Stimulated activated CD4-positive, alpha-beta T cell treated with anti-CD3 and anti-CD28 coated beads, Interleukin-4, amount 100 ng/mL, for 24 hours (primary cell): ENCODE measurements at regions not wholly inside any gene's neighbourhood (a gene's known extent, or its start where the extent isn't known, plus 50 kb on each side); places are given as distances from the start of the nearest gene placed in this dataset.
"Not testable (repeated sequence)": the region's sequence is repeated elsewhere in the genome, so short reads cannot be mapped to it uniquely, and the experiment has no call there.

Experiments used
- DNase-seq: peaks from one replicate; pipeline ENCODE4 v3.0.0-alpha.2; 2020

DNA sequence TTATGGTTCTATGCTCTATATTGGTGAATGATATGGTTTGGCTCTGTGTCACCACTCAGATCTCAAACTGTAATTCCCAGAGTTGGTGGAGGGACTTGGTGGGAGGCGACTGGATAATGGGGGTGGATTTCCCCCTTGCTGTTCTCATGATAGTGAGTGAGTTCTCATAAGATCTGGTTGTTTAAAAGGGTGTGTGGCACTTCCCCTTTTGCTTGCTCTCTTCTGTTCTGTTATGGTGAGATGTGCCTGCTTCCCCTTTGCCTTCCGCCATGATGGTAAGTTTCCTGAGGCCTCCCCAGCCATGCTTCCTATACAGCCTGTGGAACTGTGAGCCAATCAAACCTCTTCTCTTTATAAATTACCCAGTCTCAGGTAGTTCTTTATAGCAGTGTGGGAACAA is 446.6 kb upstream of the PDE3A start:
- not testable (repeated sequence) for DNase-seq

DNA sequence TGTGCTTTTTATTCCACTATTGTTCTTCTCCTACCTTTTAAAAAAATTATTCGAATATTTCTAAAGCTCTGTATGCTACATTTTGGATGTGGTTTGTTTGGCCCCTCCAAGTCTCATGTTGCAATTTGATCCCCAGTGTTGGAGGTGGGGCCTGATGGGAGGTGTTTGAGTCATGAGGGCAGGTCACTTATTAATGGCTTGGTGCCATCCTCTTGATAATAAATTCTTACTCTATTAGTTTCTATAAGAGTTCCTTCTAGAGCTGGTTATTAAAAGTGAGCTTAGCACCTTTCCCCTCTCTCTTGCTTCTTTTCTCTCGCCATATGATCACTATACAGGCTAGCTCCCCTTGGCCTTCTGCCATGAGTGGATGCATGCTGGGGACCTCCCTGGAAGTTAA is 445.6 kb upstream of the PDE3A start:
- no peak for DNase-seq

DNA sequence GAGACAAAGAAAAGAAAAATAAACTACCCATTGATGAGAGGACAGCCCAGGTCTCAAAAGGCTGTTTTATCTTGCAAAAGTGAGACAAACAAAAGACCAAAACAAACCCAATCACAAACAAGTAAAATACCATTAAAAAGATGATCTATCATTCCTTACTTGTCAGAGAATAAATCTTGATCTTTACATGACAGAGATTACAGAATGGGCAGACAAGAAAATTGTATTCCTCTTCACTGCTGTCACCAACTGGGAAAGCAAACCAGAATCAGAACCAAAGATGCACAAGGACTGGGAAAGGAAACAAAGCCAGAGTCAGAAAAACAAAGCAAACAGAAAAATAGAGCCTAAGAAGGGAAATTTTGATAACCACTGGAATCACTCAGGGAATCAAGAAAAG is 444.0 kb upstream of the PDE3A start:
- no peak for DNase-seq

- DNase-seq, result no peak
Observed at GRCh38 chr12:19925841-19926240, 442.5 kb upstream of the PDE3A start.

- DNase-seq, result no peak
Observed at GRCh38 chr12:19926266-19926665, 442.1 kb upstream of the PDE3A start.

GRCh38 chr12:19927661-19928060 is 440.7 kb upstream of the PDE3A start:
- no peak for DNase-seq

GRCh38 chr12:19932413-19932812 is 435.9 kb upstream of the PDE3A start:
- DNase-seq, result no peak

DNA sequence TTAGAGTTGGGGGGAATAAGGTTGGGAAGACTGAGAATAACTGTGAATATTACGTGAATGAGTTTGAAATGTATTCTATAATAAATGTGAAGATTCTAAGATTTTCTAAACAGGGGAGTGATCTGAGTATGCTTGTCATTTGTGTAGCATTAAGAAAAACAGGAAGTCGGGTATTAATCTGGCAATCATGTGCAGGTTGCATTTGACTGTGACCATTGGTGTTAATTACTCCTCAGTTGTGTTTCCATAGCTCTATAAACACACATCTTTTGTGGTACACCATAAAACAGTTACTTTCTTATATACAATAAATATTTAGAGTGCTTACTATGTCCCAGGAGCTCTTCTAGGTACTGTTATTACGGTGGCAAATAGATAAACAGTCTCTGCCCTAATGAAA is 434.4 kb upstream of the PDE3A start:
- DNase-seq, result no peak

- no peak for DNase-seq
Observed at GRCh38 chr12:19937161-19937560, 431.2 kb upstream of the PDE3A start.

DNA sequence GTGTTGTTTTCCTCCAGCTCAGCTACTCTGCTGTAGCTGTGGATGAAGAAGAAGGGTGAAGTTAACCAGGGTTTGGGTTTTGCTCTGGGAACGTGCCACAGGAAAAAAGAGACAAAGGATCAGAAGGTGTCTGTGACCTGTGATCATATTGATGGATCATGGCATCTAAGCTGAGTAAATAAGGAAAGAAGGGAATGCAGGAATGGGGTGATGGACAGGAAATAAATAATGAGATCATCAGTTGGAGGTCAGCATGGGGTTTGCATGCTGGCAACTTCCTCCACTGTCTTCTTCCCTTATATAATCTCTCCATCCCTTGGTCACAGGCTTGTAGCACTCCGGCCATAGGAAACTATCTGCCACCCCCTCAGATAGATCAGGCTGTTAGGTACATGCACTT is 430.3 kb upstream of the PDE3A start:
- no peak for DNase-seq

- no peak for DNase-seq
Observed at GRCh38 chr12:19938491-19938890, 429.8 kb upstream of the PDE3A start.

DNA sequence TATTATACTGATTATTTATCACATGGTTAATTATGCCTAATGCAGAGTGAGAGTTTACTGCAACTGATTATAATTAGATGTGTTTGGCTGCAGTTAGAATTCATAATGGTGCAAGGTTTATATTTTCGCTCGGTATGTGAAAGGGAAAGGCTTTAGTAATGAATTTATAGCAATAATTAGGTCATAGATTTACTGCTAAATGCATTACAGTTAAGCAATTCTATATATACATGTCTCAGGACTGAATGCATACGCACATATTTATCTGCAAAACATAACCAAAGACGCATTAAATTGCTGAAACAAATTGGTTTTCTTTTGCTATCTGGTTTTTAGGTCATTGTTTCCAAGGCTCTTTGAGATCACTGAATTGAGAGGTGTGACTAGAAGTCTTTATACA is 428.1 kb upstream of the PDE3A start:
- DNase-seq, result no peak

DNA sequence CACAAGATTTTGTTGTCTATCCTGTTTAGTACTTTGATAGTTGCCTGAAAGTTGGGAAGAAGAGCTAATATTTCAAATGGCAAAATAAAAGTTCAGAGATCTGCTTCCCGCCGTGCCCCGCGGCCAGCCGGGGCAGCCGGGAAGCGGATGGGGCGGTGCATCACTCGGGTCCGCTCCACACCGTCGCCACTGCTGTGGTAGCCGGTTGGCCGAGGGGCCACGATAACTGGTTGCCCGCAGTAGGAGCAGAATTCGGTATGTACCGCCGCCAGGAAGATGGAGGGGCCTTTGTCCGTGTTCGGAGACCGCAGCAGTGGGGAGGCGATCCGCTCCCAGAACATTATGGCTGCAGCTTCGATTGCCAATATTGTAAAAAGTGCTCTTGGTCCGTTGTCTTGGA is 427.2 kb upstream of the PDE3A start:
- DNase-seq, result no peak

DNA sequence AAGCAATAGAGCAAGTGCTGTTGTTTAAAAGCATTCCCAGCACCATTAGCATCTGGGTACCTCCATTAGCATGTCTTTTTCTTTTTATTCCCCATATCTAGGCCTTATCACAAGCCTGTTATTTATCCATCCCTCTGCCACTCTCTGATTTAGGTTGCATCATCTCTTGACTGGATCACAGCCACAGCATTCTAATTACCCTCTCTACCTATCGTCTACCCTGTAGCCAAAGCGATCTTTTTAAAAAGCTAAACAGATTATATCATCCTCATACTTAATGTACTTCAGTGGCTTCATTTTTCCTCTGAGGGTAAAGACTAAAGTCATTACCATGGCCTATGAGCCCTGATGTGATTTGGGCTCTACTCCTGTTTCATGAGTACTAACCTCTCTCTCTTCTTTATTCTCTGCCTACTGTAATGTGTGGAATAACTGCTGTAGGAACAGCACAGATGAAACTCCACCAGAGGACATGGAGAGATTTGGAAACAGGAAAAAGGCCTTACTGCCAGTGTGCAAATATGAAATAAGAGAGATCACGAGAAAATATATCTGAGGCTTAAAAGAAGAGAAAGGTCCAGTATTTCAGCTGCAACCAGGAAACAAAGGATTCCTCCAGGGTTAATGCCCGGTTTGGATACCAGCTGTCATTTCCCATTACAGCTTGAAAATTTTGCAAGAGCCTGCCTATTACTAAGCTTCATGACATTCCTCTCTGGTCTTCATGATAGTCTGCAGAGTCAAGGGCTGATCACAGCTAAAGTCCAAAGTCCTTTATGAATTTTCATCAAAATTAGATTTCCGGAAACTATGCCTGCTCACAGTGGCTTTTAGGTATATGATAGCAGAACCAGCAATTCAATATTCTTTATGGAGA is 422.5 kb upstream of the PDE3A start:
- no peak for DNase-seq

DNA sequence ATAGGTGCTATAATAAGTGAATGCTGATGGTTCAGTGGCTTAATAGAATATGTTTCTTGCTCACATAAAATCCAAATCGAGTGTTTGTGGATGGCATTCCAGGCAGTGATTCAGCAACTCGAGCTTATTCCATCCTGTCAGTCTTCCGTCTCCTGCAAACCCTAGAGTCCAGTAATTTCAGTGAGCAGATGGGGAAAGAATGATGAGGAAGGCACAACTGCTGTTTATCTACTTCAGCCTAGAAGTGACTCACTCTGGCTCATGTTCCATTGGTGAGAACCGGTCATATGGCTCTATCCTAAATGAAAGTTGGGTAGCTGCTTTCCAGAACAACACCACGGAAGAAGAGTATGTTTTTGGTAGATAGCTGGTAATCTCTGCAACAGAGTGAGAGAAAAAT is 421.8 kb upstream of the PDE3A start:
- DNase-seq, result no peak

DNA sequence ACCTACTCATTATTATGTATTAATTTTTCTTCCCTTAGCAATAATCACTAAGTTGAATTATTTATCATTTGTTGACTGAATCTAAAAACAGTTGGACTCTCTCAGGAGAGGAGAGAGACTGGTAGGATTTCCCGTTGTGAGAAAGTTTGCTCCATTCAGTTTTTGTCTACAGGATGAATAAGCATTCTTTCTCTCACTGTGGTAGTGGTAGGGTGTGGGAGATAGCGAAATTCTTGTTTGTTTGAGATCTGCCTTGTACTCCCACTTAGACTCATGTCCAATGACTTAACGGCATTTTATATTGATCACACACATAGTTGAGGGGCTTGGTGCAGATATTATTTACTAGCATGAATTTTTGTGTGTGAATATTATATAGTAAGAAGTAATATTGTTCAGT is 421.0 kb upstream of the PDE3A start:
- no peak for DNase-seq

DNA sequence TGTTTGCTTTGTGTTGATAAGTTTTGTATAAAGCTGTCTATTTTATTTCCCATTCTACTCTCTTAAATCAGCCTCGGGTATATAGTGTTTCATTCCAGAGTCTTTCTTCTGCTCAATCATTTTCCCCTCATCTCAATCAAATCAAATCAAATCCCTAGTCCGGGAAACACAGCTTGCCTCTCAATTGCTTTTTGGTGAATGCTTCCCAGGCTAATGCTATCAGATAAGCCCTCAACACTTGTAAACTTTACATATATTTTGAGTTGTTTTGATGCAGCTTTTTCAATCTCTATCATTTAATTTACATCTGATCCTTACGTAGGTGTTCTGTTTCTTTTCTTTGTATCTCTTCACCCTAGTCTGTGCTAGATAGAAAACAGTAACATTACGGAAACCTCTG is 416.7 kb upstream of the PDE3A start:
- DNase-seq, result no peak

DNA sequence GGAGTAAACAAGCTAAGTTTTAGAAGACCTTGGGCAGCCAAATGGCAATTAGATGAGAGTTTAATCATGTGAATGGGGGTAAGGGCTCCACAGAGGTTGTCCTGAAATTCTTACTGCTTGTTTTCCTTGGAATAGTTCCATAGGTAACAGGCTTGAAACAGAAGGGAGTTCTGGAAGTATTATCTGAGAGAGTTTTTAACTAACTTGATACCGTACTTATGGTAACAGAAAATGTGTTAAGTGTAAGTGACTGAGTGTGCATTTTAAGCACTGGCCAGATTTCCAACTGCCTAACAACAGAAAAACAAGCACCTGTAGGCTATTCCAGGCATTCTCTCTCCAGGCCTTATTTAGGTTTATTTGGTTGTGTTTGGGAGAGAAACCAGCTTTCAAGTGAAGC is 414.6 kb upstream of the PDE3A start:
- DNase-seq, result no peak

DNA sequence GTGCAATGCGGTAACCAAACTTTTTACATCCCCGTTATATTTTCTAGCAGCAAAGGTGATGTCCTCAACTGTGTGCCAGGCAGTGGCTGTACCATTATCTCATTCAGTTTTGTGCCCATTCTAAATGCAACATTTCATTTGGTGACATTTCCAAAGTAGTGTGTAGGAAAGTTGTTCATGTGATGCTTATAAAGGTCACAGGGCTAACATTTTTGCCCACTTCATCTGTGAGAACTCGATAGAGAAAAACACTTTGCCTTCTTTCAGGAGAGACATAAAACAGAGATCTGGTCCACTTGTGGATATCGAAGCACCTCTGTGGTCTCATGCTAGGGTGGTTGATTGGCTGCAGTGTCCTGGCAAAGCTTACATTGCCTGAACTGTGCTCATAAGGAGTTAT is 414.2 kb upstream of the PDE3A start:
- DNase-seq, result no peak

DNA sequence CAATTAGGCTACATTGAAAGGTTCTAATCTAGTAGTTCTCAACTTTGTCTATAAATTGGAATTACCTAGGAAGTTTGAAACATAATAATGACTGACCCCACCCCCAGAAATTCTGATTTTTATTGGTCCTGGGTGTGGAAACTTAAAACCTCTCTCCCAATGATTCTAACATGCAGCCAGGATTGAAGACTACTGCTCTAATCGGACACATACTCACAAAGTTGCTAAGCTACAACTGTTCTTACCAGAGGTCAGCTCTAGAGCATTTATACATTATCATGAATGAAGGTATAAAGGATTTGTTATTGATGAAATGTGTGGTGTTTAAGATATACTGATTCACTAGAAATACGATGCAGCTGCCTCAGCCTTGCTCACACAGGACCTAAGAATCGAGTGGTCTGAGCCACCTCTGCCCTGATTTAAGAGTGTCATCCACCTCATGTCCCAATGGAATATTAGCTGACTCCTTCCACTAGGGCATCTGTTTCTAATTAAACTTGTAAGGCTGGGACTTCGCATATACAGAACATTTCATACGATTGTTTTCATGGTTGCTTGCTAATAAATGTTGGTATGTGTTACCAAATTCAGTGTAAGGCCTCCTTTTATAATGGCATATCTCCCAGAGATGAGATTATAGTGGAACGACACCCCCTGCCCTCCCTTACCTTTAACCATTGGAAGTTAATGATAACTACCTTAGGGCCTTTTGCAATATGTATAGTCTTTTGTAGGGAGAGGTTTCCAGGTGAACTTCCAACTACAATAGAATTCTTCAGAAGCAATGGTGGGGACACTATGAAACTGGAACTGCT is 410.8 kb upstream of the PDE3A start:
- DNase-seq, result no peak

DNA sequence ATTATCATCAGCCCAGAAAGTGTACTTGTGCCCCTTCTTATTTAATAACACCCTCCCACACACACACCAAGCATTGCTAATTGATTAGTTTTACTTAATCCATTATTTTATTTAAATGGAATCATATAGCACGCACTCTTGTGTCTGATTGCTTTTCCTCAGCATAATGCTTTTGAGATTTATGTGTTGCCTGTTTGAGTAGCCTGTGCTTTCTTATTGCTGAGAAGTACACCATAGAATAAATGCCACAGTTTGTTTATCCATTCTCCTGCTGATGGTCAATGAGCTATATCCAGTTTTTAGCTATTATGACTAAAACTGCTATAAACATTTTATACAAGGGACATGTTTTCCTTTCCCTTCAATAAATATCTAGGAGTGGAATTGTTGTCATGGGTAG is 409.9 kb upstream of the PDE3A start:
- DNase-seq, result no peak

GRCh38 chr12:19959353-19959752 is 409.0 kb upstream of the PDE3A start:
- DNase-seq, result no peak

DNA sequence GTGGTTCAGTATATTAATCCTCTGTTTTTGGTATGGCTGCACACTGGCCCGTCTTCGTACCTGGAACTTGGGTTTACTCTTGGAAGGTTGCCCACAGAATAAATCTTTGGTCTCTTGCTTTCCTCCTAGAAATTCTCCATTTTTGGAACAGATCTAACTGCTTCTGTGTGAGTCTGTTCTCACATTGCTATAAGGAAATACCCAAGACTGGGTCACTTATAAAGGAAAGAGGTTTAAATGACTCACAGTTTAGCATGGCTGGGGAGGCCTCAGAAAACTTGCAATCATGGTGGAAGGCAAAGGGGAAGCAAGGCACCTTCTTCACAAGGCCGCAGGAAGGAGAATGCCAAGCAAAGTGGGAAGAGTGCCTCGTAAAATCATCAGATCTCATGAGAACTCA is 407.8 kb upstream of the PDE3A start:
- DNase-seq, result no peak

DNA sequence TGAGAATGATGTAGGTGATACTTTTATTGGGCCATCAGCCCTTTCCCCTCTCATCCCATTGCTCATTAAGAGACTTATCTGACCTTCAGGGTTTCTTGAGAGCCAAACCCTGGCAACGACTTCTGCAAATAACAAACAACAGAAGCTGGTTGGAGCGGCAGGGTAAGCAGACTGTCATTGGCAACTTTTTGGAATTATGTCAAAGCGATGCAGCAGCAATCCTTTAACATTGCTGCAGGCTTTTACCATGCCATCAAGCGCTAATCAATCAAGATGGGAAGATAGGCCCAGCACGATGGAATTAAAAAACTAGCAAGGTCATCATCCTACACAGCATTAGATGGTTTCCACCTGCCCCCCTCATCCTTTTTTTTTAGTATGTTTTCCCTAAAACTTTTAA is 406.1 kb upstream of the PDE3A start:
- DNase-seq, result no peak
